PC-3 (cell line): ENCODE measurements at regions not wholly inside any gene's neighbourhood (a gene's known extent, or its start where the extent isn't known, plus 50 kb on each side); places are given as distances from the start of the nearest gene placed in this dataset.

Experiments
- CTCF ChIP-seq: fragments of 300-600 bp; sonication (generic); conservative IDR thresholded peaks from 2 replicates; pipeline ENCODE4 v1.5.1; 2017; ENCODE audit warnings: antibody characterized with exemption, low read depth, mild to moderate bottlenecking, low read length
- EZH2 ChIP-seq: fragments of 300-600 bp; sonication (generic); IDR thresholded peaks from one replicate; pipeline ENCODE4 v1.6.1; 2017; ENCODE audit warnings: antibody characterized with exemption, mild to moderate bottlenecking, low read length; ENCODE audit not compliant: unreplicated experiment

GRCh38 chr16:19960183-19960582 lies 75.5 kb upstream of the GPRC5B start:
- no peak for TF ChIP-seq CTCF
- TF ChIP-seq EZH2 = no peak
